OCI-LY3 (cell line): ENCODE measurements at regions not wholly inside any gene's neighbourhood (a gene's known extent, or its start where the extent isn't known, plus 50 kb on each side); places are given as distances from the start of the nearest gene placed in this dataset.

ENCODE experiments used
- CTCF ChIP-seq: fragments of 200-600, 300-600 bp; sonication (generic); IDR thresholded peaks from 2 replicates; pipeline ENCODE4 v1.5.1; 2014; ENCODE audit warnings: antibody characterized with exemption, low read length, low read depth
- EZH2phosphoT487 ChIP-seq: fragments of 200-600 bp; shearing (Covaris generic); IDR thresholded peaks from 2 replicates; pipeline ENCODE4 v1.6.1; 2018; ENCODE audit warnings: antibody characterized with exemption, mixed run types, low read depth

- TF ChIP-seq CTCF (no peak), EZH2phosphoT487 (no peak)
Observed at GRCh38 chr4:152112887-152113286, 352.1 kb upstream of the GATB start.
